Thyroid gland (tissue), 4 donors: ENCODE measurements at regions not wholly inside any gene's neighbourhood (a gene's known extent, or its start where the extent isn't known, plus 50 kb on each side); places are given as distances from the start of the nearest gene placed in this dataset.

ENCODE experiments used
- DNase-seq, 2 donors: peaks; one replicate each; pipeline ENCODE4 v3.0.0-alpha.2; 2019
- H3K27ac ChIP-seq, 3 donors: fragments of 200-600 bp; sonication (generic); 1 replicate in 2 of 3; 2 replicates in 1 of 3; pipeline ENCODE4 v1.5.1; 2016 to 2019; ENCODE audit warnings: mild to moderate bottlenecking in 1 of 3, moderate library complexity in 1 of 3
- H3K27me3 ChIP-seq: fragments of 200-600 bp; sonication (generic); one replicate; pipeline ENCODE4 v1.5.1; 2019
- H3K36me3 ChIP-seq, 2 donors: fragments of 200-600 bp; sonication (generic); one replicate each; pipeline ENCODE4 v1.5.1; 2016 to 2019
- H3K4me1 ChIP-seq, 2 donors: fragments of 200-600 bp; sonication (generic); one replicate each; pipeline ENCODE4 v1.5.1; 2017 to 2019
- H3K4me3 ChIP-seq, 3 donors: fragments of 200-600 bp; sonication (generic); replicated peaks in 1 of 3; 1 replicate in 2 of 3; 2 replicates in 1 of 3; pipeline ENCODE4 v1.5.1; 2016; ENCODE audit warnings: mild to moderate bottlenecking in 1 of 3
- H3K9me3 ChIP-seq: fragments of 200-600 bp; sonication (generic); one replicate; pipeline ENCODE4 v1.5.1; 2017
- POLR2A ChIP-seq, 2 donors: fragments of 450-650 bp; IDR thresholded peaks; one replicate each; pipeline ENCODE4 v1.6.1; 2017; ENCODE audit warnings: antibody characterized with exemption in 2 of 2, mild to moderate bottlenecking in 2 of 2, moderate library complexity in 1 of 2
- WGBS, 2 donors: methylation state at CpG; one replicate each; pipeline ENCODE4 v1.1.5; 2017; 5-methylcytosine and 5-hydroxymethylcytosine counted together
- intact Hi-C: fragments of 100-400 bp; cut with DNase I; formaldehyde crosslinking; loops from one replicate; pipeline ENCODE4 v1.15.1; 2023
- TF ChIP-seq, protein P1 (sequence below), 6 experiments: fragments of 200-600 bp in 3 of 6; fragments of 450-650 bp in 3 of 6; sonication (generic) in 3 of 6; IDR thresholded peaks; one replicate each; pipeline ENCODE4 v1.5.1; 2016 to 2019; ENCODE audit warnings: antibody characterized with exemption in 6 of 6, mild to moderate bottlenecking in 2 of 6, inconsistent platforms in 1 of 6, moderate library complexity in 1 of 6

DNA sequence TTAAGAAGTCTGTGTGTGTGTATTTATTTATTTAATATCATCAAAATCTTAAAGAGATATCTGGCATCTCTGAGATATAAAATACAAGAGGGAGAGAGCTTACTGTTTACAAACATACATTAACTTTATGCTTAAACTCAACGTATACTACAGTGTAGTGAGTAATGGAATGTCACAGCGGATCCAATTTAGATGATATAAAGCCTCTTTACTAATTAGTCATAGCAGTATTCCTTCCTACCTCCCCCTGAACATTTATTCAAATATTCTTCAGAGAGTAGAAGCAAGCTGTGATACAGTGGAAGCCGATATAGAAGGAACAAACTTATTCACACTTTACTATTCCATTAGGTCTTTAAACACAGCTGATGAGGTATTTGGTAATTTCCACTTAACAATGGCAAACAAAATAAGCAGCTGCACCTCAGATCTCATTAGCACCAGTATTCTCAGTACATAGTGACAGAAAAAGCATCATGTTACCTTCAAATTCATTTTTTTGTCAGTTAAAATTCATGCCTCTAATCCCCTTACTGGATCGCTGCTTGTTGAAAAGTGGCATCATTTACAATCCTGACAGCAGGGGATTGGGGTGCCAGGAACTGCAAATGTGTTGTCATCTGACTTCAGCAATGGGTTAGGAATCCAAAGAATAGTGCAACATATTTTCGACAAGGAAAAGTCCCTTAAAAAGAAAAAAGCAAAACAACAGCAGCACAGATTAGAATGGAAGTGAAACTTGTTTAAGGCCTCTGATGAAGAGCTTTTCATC is 658.7 kb upstream of the EPHA5 start:
- no peak overlapping the region for H3K27ac ChIP-seq
- intact Hi-C loops: no loop called here
- H3K9me3 ChIP-seq: no peaks in the 10 kb centered on the region
- TF ChIP-seq, protein P1, sequence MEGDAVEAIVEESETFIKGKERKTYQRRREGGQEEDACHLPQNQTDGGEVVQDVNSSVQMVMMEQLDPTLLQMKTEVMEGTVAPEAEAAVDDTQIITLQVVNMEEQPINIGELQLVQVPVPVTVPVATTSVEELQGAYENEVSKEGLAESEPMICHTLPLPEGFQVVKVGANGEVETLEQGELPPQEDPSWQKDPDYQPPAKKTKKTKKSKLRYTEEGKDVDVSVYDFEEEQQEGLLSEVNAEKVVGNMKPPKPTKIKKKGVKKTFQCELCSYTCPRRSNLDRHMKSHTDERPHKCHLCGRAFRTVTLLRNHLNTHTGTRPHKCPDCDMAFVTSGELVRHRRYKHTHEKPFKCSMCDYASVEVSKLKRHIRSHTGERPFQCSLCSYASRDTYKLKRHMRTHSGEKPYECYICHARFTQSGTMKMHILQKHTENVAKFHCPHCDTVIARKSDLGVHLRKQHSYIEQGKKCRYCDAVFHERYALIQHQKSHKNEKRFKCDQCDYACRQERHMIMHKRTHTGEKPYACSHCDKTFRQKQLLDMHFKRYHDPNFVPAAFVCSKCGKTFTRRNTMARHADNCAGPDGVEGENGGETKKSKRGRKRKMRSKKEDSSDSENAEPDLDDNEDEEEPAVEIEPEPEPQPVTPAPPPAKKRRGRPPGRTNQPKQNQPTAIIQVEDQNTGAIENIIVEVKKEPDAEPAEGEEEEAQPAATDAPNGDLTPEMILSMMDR (IDR thresholded peaks at IDR 0.05): no peak
- no peak for TF ChIP-seq POLR2A (IDR thresholded peaks at IDR 0.05)
- H3K4me3 ChIP-seq: no peak overlapping the region
- no peaks in the 10 kb centered on the region for H3K27me3 ChIP-seq
- no peaks in the 10 kb centered on the region for H3K36me3 ChIP-seq
- 52 to 56% methylated on average over 5 of the region's 5 CpGs for WGBS, 2 donors
- H3K4me1 ChIP-seq: no peaks in the 10 kb centered on the region
- DNase-seq: no peak

DNA sequence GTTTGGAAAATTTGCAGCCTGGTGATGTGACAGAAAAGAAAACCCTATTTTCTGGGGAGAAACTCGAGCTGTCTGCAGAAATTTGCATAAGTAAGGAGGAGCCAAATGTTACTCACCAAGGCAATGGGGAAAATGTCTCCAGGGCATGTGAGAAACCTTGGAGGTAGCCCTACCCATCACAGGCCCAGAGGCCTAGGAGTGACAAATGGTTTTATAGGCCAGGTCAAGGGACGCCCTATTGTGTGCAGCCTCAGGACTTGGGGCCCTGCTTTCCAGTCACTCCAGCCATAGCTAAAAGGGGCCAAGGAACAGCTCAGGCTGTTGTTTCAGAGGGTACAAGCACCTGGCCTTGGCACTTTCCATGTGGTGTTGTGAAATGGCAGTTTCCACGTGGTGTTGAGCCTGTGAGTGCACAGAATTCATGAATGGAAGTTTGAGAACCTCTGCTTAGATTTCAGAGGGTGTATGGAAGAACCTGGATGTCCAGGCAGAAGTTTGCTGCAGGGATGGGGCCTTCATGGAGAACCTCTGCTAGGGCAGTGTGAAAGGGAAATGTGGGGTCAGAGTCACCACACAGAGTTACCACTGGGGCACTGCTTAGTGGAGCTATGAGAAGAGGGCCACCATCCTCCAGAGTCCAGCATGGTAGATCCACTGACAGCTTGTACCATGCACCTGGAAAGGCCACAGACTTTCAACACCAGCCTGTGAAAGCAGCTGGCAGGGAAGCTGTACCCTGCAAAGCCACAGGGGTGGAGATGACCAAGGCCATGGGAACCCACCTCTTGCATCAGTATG is 637.6 kb upstream of the EPHA5 start:
- Histone ChIP-seq H3K27me3 (no peaks in the 10 kb centered on the region), H3K4me1 (no peaks in the 10 kb centered on the region), H3K9me3 (no peaks in the 10 kb centered on the region), H3K4me3 (no peak overlapping the region), H3K27ac (no peak overlapping the region), H3K36me3 (no peaks in the 10 kb centered on the region)
- no peak for DNase-seq
- TF ChIP-seq, protein P1 (IDR thresholded peaks at IDR 0.05): no peak
- TF ChIP-seq POLR2A (IDR thresholded peaks at IDR 0.05): no peak
- 72% methylated on average over 3 of the region's 3 CpGs for WGBS, 2 donors
- intact Hi-C loops: no loop called here

DNA sequence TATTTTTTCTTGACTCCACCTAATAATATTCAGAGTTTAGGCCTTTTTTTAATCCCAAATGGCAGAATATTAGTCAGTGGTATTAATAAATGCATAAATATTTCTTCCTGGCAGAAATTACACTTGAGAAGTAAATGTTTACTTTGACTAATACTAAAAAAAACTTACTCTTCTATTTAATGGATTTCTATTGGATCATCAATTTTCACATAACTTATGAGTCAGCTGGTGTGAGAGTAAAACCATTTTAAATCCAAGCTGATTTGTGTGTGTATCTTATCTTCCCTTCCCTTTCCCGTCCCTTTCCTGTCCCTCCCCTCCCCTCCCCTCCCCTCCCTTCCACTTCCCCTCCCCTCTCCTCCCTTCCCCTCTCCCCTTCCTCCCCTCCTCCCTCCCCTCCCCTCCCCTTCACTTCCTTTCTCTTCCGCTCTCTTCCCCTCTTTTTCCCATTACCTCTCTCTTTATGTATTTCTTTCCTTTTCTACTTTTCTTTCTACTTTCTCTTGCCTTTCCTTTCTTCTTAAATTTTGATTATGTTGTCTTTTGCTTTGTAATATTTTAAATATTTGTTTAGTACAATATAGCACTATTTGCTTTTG is 630.1 kb upstream of the EPHA5 start:
- H3K27ac ChIP-seq: no peak overlapping the region
- H3K36me3 ChIP-seq: no peaks in the 10 kb centered on the region
- no peaks in the 10 kb centered on the region for H3K4me1 ChIP-seq
- 72 to 85% methylated on average over 2 of the region's 2 CpGs for WGBS, 2 donors
- no peak for DNase-seq
- intact Hi-C loops: no loop called here
- H3K27me3 ChIP-seq: no peaks in the 10 kb centered on the region
- no peaks in the 10 kb centered on the region for H3K9me3 ChIP-seq
- no peak overlapping the region for H3K4me3 ChIP-seq
- TF ChIP-seq, protein P1 (IDR thresholded peaks at IDR 0.05): no peak

DNA sequence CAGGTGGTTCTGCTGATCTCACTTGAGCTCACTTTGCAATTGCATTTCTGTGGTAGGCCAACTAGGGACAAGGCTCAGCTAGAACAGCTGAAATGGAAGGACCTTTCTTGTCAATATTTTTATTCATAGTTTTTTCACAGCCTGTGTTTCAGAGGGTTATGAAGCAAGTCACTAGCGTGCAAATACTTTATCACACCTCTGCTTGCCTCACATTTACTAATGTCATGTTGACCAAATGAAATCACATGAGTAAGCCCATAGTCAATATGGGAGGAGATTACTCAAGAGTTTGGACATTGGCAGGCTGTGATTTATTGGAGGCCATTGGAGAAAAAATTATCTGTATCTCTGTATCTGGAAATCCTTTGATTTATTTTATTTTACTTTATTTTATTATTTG is 628.3 kb upstream of the EPHA5 start:
- TF ChIP-seq, protein P1 (IDR thresholded peaks at IDR 0.05): no peak
- TF ChIP-seq POLR2A (IDR thresholded peaks at IDR 0.05): no peak
- no peak overlapping the region for H3K4me3 ChIP-seq
- no peak overlapping the region for H3K27ac ChIP-seq
- no peak for DNase-seq
- intact Hi-C loops: no loop called here
- H3K9me3 ChIP-seq: no peaks in the 10 kb centered on the region
- WGBS, 2 donors: 74 to 92% methylated on average over 1 of the region's 1 CpG
- H3K27me3 ChIP-seq: no peaks in the 10 kb centered on the region
- no peaks in the 10 kb centered on the region for H3K36me3 ChIP-seq
- H3K4me1 ChIP-seq: no peaks in the 10 kb centered on the region

DNA sequence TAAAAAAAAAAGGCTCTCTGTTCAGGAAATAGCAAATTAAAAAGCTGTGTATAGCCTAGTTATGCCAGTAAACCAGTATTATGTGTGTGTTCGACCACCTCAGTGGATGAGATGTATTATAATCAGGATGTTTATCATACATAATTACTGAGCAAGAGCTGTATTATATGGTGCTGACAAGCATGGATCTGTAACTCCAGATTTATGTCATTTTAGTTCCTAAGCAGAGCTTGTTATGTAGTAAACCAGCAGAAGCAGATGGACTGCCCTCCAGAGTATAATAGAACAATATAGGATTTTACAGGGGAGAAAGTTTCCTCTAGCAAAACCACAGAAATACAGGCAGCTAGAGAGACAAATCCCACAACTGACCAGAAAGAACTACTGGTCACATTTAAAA is 627.4 kb upstream of the EPHA5 start:
- Histone ChIP-seq H3K4me1 (no peaks in the 10 kb centered on the region), H3K36me3 (no peaks in the 10 kb centered on the region), H3K27me3 (no peaks in the 10 kb centered on the region), H3K9me3 (no peaks in the 10 kb centered on the region), H3K27ac (no peak overlapping the region), H3K4me3 (no peak overlapping the region)
- intact Hi-C loops: no loop called here
- 68 to 76% methylated on average over 1 of the region's 1 CpG for WGBS, 2 donors
- TF ChIP-seq, protein P1 (IDR thresholded peaks at IDR 0.05): no peak
- no peak for TF ChIP-seq POLR2A (IDR thresholded peaks at IDR 0.05)
- no peak for DNase-seq
